HG03159 (cell line): ENCODE measurements at regions not wholly inside any gene's neighbourhood (a gene's known extent, or its start where the extent isn't known, plus 50 kb on each side); places are given as distances from the start of the nearest gene placed in this dataset.

Experiments used
- ATAC-seq: cut with Tn5 transposase; IDR thresholded peaks from one replicate; pipeline ENCODE4 v1.9.1; 2021; ENCODE audit warnings: mild to moderate bottlenecking, moderate library complexity; ENCODE audit not compliant: unreplicated experiment

DNA sequence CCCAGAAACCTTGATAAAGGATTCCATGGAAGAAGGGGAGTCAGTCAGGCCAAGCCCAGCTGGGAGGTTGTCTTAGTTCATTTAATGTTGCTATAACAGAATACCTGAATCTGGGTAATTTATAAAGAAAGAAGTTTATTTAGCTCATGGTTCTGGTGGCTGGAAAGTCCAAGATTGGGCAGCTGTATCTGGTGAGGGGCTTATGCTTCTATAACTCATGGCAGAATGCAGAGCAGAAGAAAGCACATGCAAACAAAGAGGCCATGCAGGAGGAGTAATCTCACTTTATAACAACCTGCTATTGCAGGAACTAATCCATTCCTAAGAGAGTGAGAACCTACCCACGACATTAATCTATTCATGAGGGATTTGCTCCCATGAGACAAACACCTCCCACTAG lies 54.2 kb upstream of the ANKRD1 start:
- no peak for ATAC-seq

DNA sequence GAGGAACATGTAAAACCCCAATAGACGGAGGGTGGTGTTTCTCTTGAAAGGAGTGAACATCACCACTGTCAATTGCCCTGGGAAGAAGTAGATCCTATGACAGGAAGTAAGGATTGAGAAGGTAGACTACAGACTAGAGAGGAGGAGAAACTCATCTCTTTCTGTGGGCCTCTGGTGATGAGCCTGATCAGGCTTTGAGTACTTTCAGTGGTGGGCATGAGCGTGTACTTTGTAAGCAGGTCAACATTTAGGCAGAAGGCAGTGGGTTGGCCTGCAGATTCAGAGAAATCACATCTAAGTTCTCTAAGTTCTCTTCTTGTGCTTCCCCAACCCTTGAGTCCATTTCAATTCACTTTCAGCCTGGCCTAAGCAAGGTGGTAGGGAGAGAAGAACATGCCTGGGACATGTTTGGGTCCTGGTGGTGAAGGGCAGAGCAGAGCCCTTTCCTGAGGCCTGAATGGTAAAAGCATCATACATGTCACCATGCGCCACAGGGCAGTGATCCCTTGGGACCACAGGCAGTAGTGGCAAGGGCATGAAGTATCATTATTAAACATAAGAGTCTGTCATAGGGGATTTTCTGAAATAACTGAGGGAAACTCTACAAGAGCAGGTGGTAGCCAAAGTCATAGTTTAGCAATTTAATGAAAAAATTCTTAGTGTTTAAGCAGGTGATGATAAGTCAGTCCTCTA lies 56.4 kb upstream of the ANKRD1 start:
- ATAC-seq = peak; percentile 59

DNA sequence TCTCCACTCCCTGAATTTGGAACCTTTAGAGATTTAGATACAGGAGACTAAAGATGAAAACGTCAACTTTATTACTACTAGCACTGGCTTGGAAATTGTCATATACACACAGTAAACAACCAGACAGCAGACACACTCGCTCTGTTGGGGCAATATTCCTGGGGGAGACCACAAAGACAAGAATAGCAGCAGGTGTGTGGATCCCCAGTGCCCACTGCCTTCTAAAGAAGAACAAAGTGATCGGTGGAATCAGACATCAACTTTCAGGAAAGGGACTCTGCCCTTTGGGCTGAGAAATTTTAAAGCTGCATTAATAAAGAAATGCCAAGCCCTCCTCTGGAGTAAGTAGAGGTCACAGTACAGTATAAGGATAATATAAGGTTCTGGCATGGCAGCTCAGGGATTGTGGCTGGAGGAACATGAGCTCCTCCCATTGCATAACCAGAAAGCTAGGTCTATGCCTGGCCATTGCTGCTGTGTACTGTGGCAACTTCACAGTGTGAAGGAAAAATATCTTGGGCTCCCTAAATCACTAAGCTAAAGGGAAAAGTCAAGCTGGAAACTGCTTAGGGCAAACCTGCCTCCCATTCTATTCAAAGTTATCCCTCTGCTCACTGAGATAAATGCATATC lies 57.1 kb upstream of the ANKRD1 start:
- ATAC-seq = no peak

DNA sequence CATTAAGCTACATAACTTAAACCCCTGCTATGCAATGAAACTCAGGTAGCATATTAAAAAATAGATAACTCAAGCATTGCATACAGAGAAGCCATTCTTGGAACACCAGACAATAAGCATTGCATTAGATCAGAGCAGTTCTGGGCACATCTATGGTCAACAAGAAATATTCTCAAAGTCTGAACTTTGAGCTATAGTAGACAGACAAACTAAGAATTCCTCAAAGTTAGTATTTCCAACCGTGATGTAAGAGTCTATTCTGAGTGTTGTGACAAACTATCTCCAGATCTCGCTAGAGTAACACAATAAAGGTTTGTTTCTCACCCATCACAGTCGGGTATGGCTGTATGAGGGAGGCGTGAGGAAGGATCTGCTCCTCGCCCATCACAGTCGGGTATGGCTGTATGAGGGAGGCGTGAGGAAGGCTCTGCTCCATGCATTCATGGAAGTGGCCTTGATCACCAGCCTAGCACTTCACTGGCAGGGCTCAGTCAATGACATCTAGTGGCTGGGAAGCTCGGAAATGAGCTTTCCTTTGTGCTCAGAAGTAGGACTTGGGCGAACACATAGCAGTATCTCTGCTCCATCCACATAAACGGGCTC lies 61.6 kb upstream of the ANKRD1 start:
- ATAC-seq = no peak

DNA sequence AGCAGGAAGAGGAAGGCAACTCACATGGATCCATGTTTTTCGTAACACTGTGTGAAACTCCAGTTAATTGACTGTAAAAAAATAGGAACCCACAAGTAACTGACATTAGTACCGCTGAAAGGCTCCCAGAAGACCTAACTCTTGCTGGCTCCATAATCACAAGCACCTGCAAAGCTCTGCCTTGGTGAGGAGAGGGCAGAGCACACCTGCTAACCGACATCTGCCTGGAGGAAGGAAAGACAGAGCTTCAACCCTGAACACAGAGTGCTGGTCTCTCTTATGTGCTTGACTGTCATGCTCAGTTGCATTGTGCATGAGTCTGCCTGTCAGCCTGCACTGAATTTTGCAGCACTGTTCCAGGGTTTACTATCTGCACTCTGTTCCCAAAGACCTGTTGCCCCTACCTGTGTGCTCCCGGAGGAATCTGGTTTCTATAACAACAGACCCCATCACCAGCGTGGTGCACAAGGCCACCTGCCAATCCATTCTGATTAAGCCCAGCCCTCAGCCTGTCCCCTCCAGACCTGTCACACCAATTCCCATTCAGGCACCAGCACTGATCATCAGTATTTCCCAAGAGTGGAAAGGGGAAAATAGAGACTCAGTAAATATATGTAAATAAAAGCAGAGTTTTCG lies 63.1 kb upstream of the ANKRD1 start:
- no peak for ATAC-seq

DNA sequence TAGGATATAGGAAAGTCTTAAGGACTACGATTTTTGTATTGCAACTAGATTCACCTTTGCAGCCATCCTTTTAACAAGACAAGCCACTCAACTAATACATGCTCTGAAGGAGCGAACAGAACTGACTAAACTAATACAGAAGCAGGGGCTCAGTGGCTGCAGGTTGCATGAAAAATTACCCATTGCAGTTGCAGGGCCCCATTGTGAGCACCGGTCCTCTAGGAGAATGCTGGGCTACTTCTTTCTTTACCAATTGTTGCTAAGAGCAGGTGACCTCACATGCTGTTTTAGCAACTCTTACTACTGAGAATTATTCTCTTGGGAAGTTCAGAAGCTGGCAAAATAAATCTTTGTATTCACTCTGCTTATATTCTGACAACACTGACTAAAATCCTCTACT lies 64.0 kb upstream of the ANKRD1 start:
- no peak for ATAC-seq

DNA sequence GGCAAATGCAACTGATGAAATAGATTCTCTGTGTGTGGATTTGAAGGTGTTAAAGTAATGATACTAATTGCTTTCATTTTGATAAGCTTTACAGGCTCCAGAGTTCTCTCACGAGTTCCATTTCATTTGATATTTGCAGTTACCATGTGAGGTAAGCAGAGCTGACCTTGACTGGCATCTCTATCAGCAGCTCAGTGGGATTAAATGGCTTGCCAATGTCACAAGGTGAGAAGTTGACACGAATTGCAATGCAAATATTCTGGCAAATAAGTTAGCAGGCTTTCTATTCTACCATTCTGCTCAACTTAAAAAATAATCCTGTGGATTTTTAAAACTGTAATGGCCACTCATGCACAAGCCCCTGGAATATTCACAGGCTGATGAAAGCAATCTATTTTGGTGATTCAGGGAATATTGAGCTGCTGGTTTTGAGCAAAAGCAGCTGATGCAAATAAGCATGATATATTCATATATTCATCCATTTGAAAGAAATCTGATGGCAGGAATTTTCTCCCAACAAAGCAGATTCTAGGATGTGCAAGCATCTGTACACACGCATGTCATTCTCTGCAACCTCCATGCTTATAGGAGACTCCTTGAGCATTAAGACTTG lies 64.5 kb upstream of the ANKRD1 start:
- ATAC-seq = no peak

DNA sequence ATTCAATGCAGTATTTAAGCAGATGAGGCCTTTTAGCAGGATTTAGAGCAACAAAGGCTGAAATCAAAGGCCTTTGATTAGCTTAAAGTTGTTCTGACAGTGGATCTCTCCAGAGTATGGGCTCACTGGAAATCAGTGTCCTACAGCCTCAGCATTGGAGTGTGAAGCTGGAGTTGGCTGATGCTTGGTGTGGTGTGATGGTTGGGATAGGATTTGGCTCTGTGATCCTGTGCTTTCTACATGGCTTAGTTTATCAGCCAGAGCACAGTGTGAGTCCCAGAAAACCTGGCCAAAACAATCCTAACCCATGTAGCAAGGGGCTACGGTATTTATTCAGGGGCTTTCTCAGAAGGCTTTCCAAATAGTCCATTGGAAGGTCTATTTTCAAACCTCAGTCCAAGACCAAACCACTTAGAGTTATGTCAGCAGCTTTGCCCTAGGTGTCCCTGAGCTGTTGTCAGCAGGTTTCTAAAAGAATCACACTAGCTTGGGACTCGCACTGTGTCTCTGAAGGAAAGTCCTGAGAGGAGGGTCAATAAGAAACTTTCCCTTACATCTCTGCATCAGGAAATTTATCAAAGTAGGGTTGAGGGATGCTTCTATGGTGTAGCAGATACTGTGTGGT lies 65.4 kb upstream of the ANKRD1 start:
- no peak for ATAC-seq

DNA sequence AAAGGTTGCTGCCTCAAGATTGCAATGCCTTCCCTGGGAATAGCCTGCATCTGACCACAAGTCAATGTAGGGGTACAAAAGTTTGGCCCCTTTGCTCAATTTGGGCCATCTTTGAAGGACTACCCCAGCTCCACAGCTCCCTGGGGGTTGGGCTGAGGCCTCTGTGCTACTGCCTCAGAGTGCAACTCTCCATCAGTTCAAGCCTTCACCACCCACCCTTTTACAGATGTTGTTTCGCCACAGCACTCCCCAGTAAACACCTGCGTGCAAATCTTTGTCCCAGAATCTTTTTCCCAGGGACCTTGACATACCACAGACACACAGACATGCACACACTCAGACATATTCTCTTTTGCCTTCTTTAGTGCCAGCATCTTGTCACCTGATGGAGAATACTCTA lies 66.0 kb upstream of the ANKRD1 start:
- ATAC-seq = no peak

DNA sequence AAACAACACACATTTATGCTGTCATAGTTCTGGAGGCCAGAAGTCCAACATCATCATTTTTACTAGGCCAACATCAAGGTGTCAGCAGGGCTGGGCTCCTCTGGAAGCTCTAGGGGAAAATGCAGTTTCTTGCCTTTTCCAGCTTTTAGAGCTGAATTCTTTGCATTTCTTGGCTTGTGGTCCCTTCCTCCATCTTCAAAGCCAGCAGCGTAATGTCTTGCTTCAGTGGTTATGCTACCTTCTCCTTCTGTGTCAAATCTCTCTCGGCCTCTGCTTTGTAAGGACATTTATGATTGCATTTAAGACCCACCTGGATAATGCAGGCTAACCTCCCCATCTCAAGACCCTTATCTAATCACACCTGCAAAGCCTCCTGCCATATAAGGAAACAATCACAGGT lies 66.5 kb upstream of the ANKRD1 start:
- ATAC-seq = no peak

DNA sequence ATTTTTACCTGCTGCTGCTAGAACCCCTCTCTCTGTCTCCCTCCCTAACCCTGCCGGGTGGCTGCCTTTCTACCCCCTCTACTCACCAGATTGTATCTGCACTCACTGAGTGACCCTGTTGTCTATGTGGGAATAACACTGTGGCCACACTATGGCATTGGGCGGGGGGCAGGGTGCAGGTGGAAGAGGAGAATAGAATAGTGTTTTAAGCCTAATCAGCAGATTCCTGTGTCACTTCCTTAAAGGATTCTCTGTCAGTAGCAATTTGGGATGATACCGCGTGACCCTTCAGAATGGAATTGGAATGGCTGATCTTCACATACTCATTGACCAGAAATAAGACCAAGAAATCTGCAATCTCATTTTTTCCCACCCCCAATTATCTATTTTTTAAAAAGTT lies 67.1 kb upstream of the ANKRD1 start:
- no peak for ATAC-seq

DNA sequence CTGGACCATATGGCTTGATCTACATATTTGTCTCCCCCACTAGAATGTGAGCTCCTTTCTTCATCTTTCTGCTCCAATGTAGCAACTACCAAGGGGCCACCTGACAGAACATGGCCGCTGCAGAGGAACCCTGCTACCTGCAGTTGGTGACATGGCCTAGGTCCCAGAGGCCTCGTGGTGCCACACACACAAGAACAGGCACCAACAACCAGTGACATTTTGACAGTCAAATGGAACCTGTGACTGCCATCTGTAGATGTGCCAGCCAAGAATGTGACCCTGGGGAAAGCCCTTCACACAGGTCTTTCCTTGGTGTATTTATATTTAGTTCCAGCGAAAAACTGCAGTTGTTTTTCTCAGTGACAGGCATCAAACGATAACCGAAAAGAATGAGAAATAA lies 67.9 kb upstream of the ANKRD1 start:
- no peak for ATAC-seq

DNA sequence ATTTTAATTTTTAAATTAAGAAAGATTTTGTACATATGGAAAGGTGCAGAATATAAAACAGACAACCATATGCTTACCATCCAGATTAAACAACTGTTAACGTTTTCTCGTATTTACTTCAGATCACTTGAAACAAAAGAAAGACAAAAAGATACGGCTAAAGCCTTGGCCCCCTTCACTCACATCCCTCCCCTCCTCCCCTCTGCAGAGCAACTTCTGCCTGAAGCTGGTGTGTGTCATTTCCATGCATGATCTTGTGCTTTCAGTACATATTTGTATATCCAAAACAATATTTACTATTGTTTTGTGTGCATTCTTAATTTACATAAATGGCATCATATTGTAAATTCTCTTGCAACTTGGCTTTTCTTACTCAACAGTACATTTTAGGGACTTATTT lies 68.5 kb upstream of the ANKRD1 start:
- no peak for ATAC-seq

DNA sequence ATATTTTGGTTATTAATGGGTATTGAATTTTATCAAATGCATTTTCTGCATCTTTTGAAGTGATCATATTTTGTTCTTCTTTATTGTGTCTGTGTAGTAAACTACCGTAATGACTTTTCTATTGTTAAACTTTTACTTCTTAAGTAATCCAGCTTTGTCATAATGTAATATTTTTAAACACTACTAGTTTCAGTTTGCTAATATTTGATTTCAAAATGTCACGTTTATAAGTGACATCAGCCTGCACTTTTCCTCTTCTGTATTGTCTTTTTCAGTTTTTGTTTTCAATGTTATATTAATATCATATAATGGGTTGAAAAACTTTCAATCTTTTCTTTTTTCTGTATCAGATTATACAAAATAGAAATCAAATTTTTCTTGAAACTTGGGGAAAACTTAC lies 71.6 kb upstream of the ANKRD1 start:
- ATAC-seq = no peak

DNA sequence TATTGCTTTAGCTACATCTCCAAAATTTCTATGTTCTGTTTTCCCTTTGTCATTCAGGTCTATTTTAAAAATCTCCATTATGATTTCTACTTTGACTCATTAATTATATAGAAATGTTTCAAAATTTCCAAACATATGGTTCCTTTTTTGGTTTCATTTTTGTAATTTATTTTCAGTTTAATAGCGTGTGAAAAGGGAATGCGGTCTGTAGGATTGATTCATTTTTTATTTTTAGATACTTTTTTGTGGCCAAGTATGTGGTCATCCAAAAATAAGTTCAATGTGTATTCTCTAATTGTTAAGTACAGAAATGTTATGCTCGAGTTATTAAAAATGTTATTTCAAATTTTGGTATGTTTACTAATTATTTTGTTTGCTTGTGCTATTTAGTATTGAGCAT lies 72.5 kb upstream of the ANKRD1 start:
- peak; percentile 49 for ATAC-seq

DNA sequence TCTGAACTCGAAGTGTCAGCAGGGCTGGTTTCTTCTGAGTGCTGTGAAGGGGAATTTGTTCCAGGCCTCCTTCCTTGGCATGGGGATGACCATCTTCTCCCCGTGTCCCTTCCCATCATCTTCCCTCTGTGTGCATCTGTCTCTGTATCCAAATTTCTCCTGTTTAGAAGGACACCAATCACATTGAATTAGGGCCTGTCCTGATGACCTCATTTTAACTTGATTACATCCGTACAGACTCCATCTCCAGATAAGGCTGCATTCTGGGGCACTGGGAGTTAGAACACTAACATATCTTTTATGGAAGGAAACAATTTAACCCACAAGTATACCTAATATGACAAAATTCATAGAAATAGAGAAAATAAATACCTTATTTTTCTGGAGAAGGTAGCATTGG lies 76.8 kb upstream of the ANKRD1 start:
- no peak for ATAC-seq

DNA sequence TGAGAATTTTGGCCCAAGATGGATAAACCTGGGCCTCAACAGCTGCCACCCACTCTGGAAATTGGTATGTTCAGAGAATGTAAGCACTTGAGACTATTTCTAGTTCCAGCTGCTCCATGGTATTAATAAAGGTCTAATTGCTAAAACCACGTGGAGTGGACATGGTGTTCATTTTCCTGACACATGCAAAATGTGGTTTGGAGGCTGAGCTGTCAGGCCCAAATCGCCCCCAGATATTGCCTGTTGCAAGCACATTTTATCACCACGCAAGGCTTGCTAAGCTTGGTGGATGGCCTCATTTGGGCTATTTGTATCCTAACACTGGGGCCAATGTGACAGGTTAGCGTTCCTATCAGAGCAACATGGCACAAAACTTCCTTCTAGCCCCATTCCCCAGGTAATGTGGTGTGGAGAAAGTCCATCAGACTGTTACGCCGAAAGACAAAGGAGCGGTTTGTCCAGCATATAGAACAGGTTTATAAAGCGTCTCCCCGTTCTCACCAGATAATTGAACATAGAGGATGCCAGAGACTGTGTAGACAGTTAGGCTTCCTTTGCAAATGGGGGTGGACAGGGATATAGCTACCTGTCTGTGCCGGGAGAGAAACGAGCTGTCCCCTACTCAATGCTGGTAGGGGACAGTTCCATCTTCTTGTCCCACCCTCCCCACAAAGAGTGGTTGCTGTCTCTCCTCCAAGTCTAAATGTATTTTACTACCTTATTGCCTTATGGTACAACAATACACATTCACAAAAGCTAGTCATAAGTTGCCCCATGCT lies 78.0 kb upstream of the ANKRD1 start:
- ATAC-seq = peak; percentile 9

DNA sequence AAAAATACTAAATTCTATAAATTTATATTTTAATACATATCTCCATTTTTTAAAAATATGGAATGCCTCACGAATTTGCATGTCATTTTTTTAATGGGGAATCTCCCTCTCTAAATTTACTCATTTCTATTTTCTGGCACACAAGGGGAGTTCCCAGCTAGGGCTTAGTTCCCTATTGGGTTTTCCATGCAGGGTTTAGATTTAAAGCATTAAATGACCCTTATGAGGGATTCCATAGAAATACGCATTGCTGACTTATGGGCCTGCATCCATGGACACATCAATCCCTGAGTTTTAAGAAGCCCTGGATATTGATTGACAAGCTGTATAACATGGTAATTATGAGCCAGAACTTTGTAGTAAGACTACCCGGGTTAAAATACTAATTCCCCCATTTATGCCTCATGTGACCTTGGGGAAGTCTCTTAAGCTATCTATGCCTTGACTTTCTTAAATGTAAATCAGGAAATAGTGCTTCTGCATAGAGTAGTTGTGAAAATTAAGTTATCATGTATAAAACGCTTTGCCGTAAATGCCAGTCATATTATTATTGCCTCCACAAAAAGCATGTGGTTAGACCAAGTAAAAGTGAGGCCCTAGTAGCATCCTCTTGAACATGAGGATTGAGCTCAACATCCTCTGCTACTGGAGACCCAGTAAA lies 78.8 kb upstream of the ANKRD1 start:
- peak; percentile 65 for ATAC-seq

DNA sequence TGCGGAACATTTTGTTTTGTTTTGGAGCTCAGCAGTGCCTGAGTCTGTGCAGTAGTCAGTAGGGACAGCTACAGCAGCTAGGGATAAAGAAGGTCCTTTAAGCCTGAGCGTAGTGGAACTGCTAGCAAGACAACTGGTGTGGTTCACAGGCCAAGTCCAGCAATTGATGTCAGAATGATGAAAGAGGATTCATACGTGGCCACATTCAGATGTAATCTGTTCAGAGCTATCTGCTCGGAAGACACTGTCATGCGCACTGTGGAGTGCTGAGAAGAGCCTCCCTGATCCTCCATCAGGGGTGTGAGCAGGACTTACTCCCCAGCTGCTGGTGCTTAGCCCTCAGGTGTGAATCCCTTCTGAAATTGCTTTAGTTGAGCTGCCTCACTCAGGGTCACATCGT lies 79.6 kb upstream of the ANKRD1 start:
- no peak for ATAC-seq

DNA sequence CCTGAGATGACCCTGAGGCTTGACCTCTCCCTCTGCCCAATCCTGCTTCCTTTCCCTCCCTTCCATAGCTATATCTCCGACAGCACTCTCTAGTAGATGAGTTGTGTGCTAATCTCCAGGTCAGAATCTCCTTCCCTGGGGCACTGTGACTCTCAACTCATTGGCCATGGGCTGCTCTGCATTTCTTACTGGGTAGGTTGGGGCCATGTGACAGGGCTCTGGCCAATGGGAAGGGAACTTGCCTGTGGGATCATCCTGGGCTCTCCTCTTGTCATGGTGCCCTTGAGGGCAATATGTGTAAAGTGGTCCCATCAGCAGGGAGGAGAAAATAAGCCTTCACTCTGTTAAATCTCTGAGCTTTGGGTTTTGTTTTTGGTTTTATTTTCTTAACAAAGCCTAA lies 80.1 kb upstream of the ANKRD1 start:
- ATAC-seq = no peak
